Caco-2 (cell line): ENCODE measurements at regions not wholly inside any gene's neighbourhood (a gene's known extent, or its start where the extent isn't known, plus 50 kb on each side); places are given as distances from the start of the nearest gene placed in this dataset.
"Not testable (repeated sequence)": the region's sequence is repeated elsewhere in the genome, so short reads cannot be mapped to it uniquely, and the experiment has no call there.

Experiments used
- BruUV-seq: library from RNA; stranded (reverse); fragments of 400-500 nt; replicated peaks from 2 replicates; lab custom pipeline; 2021; lab: Mats Ljungman, UMichigan
- CTCF ChIA-PET: fragments of 300-600 bp; sonication (Branson Sonifier 250); formaldehyde crosslinking; loops from one replicate; lab custom pipeline; 2022; ENCODE audit warnings: antibody characterized with exemption; lab: Charles Lee
- POLR2A ChIA-PET: fragments of 300-600 bp; sonication (Branson Sonifier 250); formaldehyde crosslinking; loops from one replicate; lab custom pipeline; 2022; ENCODE audit warnings: antibody characterized with exemption; lab: Charles Lee
- DNase-seq, 2 experiments: peaks; one replicate each; pipeline versions ENCODE4 v3.0.0 to v3.0.0-alpha.2; 2020 to 2022
- H3K27me3 ChIP-seq: replicated peaks from 2 replicates; pipeline ENCODE4 v1.6.0; 2011; ENCODE audit warnings: low read length; ENCODE audit not compliant: control insufficient read depth, insufficient read depth
- H3K36me3 ChIP-seq: 2 replicates; pipeline ENCODE4 v1.5.1; 2011; ENCODE audit warnings: low read length; ENCODE audit not compliant: control insufficient read depth, insufficient read depth
- H3K4me1 ChIP-seq: fragments of 250-450 bp; sonication (Bioruptor Pico); 2 replicates; pipeline ENCODE4 v1.5.1; 2020; ENCODE audit warnings: mild to moderate bottlenecking
- H3K4me3 ChIP-seq: 2 replicates; pipeline ENCODE4 v1.5.1; 2011; ENCODE audit warnings: low read depth, mild to moderate bottlenecking, control low read depth, low read length
- H3K9me3 ChIP-seq: fragments of 250-450 bp; sonication (Bioruptor Pico); 2 replicates; pipeline ENCODE4 v1.5.1; 2020; ENCODE audit warnings: mild to moderate bottlenecking, moderate library complexity
- H3K27ac Mint-ChIP-seq: one replicate; pipeline ENCODE4 v1.8.0; 2022; ENCODE audit warnings: mixed read lengths; ENCODE audit not compliant: unreplicated experiment
- H3K27me3 Mint-ChIP-seq: one replicate; pipeline ENCODE4 v1.8.0; 2022; ENCODE audit warnings: mixed read lengths; ENCODE audit not compliant: insufficient read depth, unreplicated experiment
- H3K36me3 Mint-ChIP-seq: one replicate; pipeline ENCODE4 v1.8.0; 2022; ENCODE audit warnings: mild to moderate bottlenecking, mixed read lengths; ENCODE audit not compliant: insufficient read depth, unreplicated experiment
- H3K4me1 Mint-ChIP-seq: one replicate; pipeline ENCODE4 v1.8.0; 2022; ENCODE audit warnings: low read depth, mixed read lengths; ENCODE audit not compliant: unreplicated experiment
- H3K4me3 Mint-ChIP-seq: one replicate; pipeline ENCODE4 v1.8.0; 2022; ENCODE audit warnings: mild to moderate bottlenecking, moderate library complexity, mixed read lengths; ENCODE audit not compliant: unreplicated experiment
- H3K9me3 Mint-ChIP-seq: one replicate; pipeline ENCODE4 v1.8.0; 2022; ENCODE audit warnings: mixed read lengths; ENCODE audit not compliant: unreplicated experiment
- CTCF ChIP-seq, 2 experiments: fragments of 200-600 bp in 1 of 2; IDR thresholded peaks; 1 replicate in 1 of 2; 2 replicates in 1 of 2; pipeline versions ENCODE4 v1.5.1 to v1.8.0; 2011 to 2022; ENCODE audit warnings: antibody characterized with exemption in 1 of 2, control low read depth in 1 of 2, inconsistent platforms in 1 of 2, low read depth in 1 of 2, low read length in 1 of 2, mild to moderate bottlenecking in 1 of 2, moderate library complexity in 1 of 2; ENCODE audit not compliant: insufficient read depth in 1 of 2, severe bottlenecking in 1 of 2, unreplicated experiment in 1 of 2
- intact Hi-C: fragments of 100-400 bp; cut with micrococcal nuclease; formaldehyde crosslinking; loops from one replicate; pipeline ENCODE4 v1.10.0; 2022; ENCODE audit not compliant: unreplicated experiment

- H3K4me1 ChIP-seq: no peaks in the 10 kb centered on the region
- TF ChIP-seq CTCF (IDR thresholded peaks at IDR 0.05; ENCODE audit: insufficient read depth in 1 of 2, low read depth in 1 of 2, low read length in 1 of 2, severe bottlenecking in 1 of 2, unreplicated experiment in 1 of 2): no peak
- H3K9me3 Mint-ChIP-seq: no peaks in the 10 kb centered on the region
- H3K4me3 Mint-ChIP-seq: no peak overlapping the region
- CTCF ChIA-PET: no interaction called here
- H3K27me3 ChIP-seq: no peaks in the 10 kb centered on the region
- no TSS peak for BruUV-seq
- intact Hi-C loops: no loop called here
- POLR2A ChIA-PET: no interaction called here
- H3K36me3 ChIP-seq: no peaks in the 10 kb centered on the region
- H3K4me3 ChIP-seq: no peak overlapping the region
- no peaks in the 10 kb centered on the region for H3K36me3 Mint-ChIP-seq
- H3K27me3 Mint-ChIP-seq: no peaks in the 10 kb centered on the region
- no peak overlapping the region for H3K27ac Mint-ChIP-seq
- DNase-seq: no peak
- no peaks in the 10 kb centered on the region for H3K4me1 Mint-ChIP-seq
- H3K9me3 ChIP-seq: 0 out of 2 replicates have a peak, but pooled peaks cover 7% of the 10 kb centered on the region
Measured at GRCh38 chr5:67983251-67984110, 232.1 kb upstream of the PIK3R1 start.

GRCh38 chr5:67982160-67982559, 233.4 kb upstream of the PIK3R1 start:
- CTCF ChIA-PET, DNase-seq, H3K27ac Mint-ChIP-seq, POLR2A ChIA-PET, H3K4me1 Mint-ChIP-seq, H3K27me3 ChIP-seq, H3K4me3 ChIP-seq, BruUV-seq, H3K9me3 ChIP-seq, intact Hi-C loops, H3K36me3 Mint-ChIP-seq, H3K4me3 Mint-ChIP-seq, H3K36me3 ChIP-seq, H3K9me3 Mint-ChIP-seq, H3K4me1 ChIP-seq, H3K27me3 Mint-ChIP-seq: not testable (repeated sequence)

- Mint-ChIP-seq H3K36me3 (no peaks in the 10 kb centered on the region), H3K27me3 (no peaks in the 10 kb centered on the region), H3K27ac (no peak overlapping the region), H3K4me3 (no peak overlapping the region), H3K4me1 (no peaks in the 10 kb centered on the region), H3K9me3 (peaks cover 10% of the 10 kb centered on the region)
- DNase-seq: no peak
- intact Hi-C loops: no loop called here
- no peaks in the 10 kb centered on the region for H3K36me3 ChIP-seq
- no peaks in the 10 kb centered on the region for H3K4me1 ChIP-seq
- no TSS peak for BruUV-seq
- no peak overlapping the region for H3K4me3 ChIP-seq
- ChIA-PET POLR2A (no interaction called here), CTCF (no interaction called here)
- H3K27me3 ChIP-seq: no peaks in the 10 kb centered on the region
- TF ChIP-seq CTCF (IDR thresholded peaks at IDR 0.05; ENCODE audit: insufficient read depth in 1 of 2, low read depth in 1 of 2, low read length in 1 of 2, severe bottlenecking in 1 of 2, unreplicated experiment in 1 of 2): no peak
- no peaks in the 10 kb centered on the region; the same call in 1 of the 2 replicates for H3K9me3 ChIP-seq
Measured at GRCh38 chr5:67978171-67978570, 237.4 kb upstream of the PIK3R1 start.
